GM23338 (cell line): ENCODE measurements at regions not wholly inside any gene's neighbourhood (a gene's known extent, or its start where the extent isn't known, plus 50 kb on each side); places are given as distances from the start of the nearest gene placed in this dataset.

Source experiments
- ATAC-seq: fragments of 200-7000 bp; cut with Tn5 transposase; 3 replicates; pipeline ENCODE4 v1.9.1; 2020
- DNase-seq: peaks from one replicate; pipeline ENCODE4 v3.0.0-alpha.2; 2015; ENCODE audit warnings: low spot score
- H2AFZ ChIP-seq: fragments of 200-600 bp; sonication (generic); 2 replicates; pipeline ENCODE4 v1.8.0; 2016; ENCODE audit warnings: antibody characterized with exemption, mild to moderate bottlenecking, moderate library complexity
- H3F3A ChIP-seq: fragments of 200-600 bp; sonication (generic); replicated peaks from 2 replicates; pipeline ENCODE4 v1.8.0; 2017; ENCODE audit warnings: antibody characterized with exemption, mixed run types, low read depth
- H3K27ac ChIP-seq: fragments of 200-600 bp; sonication (generic); 2 replicates; pipeline ENCODE4 v1.6.1; 2016; ENCODE audit warnings: low read depth
- H3K27me3 ChIP-seq: fragments of 200-600 bp; sonication (generic); 2 replicates; pipeline ENCODE4 v1.8.0; 2016; ENCODE audit warnings: mild to moderate bottlenecking, mixed run types, moderate library complexity; ENCODE audit not compliant: insufficient read depth
- H3K36me3 ChIP-seq: fragments of 200-600 bp; sonication (generic); 2 replicates; pipeline ENCODE4 v1.8.0; 2016; ENCODE audit warnings: mild to moderate bottlenecking; ENCODE audit not compliant: insufficient read depth
- H3K4me1 ChIP-seq: fragments of 200-600 bp; sonication (generic); 2 replicates; pipeline ENCODE4 v1.8.0; 2016; ENCODE audit warnings: mild to moderate bottlenecking, moderate library complexity; ENCODE audit not compliant: insufficient read depth
- H3K4me2 ChIP-seq: fragments of 200-600 bp; sonication (generic); 2 replicates; pipeline ENCODE4 v1.7.1; 2017; ENCODE audit warnings: mixed run types
- H3K4me3 ChIP-seq: fragments of 200-600 bp; sonication (generic); 2 replicates; pipeline ENCODE4 v1.6.1; 2016; ENCODE audit warnings: mixed run types
- H3K79me2 ChIP-seq: fragments of 200-600 bp; sonication (generic); replicated peaks from 2 replicates; pipeline ENCODE4 v1.8.0; 2017; ENCODE audit warnings: mild to moderate bottlenecking; ENCODE audit not compliant: insufficient read depth
- H3K9me2 ChIP-seq: fragments of 200-600 bp; sonication (generic); 2 replicates; pipeline ENCODE4 v1.8.0; 2017; ENCODE audit not compliant: insufficient read depth
- H4K20me1 ChIP-seq: fragments of 200-600 bp; sonication (generic); replicated peaks from 2 replicates; pipeline ENCODE4 v1.8.0; 2017; ENCODE audit warnings: mild to moderate bottlenecking; ENCODE audit not compliant: insufficient read depth
- H3K27ac Mint-ChIP-seq: 2 replicates; pipeline ENCODE4 v1.8.0; 2020; ENCODE audit warnings: inconsistent platforms, mild to moderate bottlenecking, moderate library complexity, mixed read lengths
- H3K27me3 Mint-ChIP-seq: 3 replicates; pipeline ENCODE4 v1.8.0; 2022; ENCODE audit warnings: low read depth, mild to moderate bottlenecking, moderate library complexity, mixed read lengths, inconsistent platforms; ENCODE audit not compliant: insufficient read depth, poor library complexity
- H3K36me3 Mint-ChIP-seq: 3 replicates; pipeline ENCODE4 v1.8.0; 2021; ENCODE audit warnings: low read depth, mild to moderate bottlenecking, inconsistent platforms, moderate library complexity, mixed read lengths
- H3K4me1 Mint-ChIP-seq: 3 replicates; pipeline ENCODE4 v1.8.0; 2020; ENCODE audit warnings: mild to moderate bottlenecking, inconsistent platforms, mixed read lengths
- H3K4me3 Mint-ChIP-seq: 3 replicates; pipeline ENCODE4 v1.8.0; 2021; ENCODE audit warnings: moderate library complexity, mild to moderate bottlenecking, inconsistent platforms, mixed read lengths
- H3K9me3 Mint-ChIP-seq: 3 replicates; pipeline ENCODE4 v1.8.0; 2020; ENCODE audit warnings: moderate library complexity, mild to moderate bottlenecking, inconsistent platforms, mixed read lengths
- EZH2 ChIP-seq: fragments of 200-600 bp; sonication (generic); IDR thresholded peaks from one replicate; pipeline ENCODE4 v1.8.0; 2017; ENCODE audit warnings: antibody characterized with exemption, mild to moderate bottlenecking, low read depth; ENCODE audit not compliant: unreplicated experiment
- NANOG ChIP-seq: IDR thresholded peaks from 2 replicates; pipeline ENCODE4 v1.6.1; 2016; ENCODE audit warnings: antibody characterized with exemption, borderline replicate concordance
- POLR2AphosphoS5 ChIP-seq: IDR thresholded peaks from 2 replicates; pipeline ENCODE4 v1.6.1; 2016; ENCODE audit warnings: antibody characterized with exemption, low read depth
- REST ChIP-seq: IDR thresholded peaks from one replicate; pipeline ENCODE4 v1.6.1; 2018; ENCODE audit warnings: antibody characterized with exemption; ENCODE audit not compliant: unreplicated experiment
- STAT1 ChIP-seq: IDR thresholded peaks from one replicate; pipeline ENCODE4 v1.6.1; 2016; ENCODE audit warnings: antibody characterized with exemption; ENCODE audit not compliant: unreplicated experiment
- ZNF114 ChIP-seq: fragments of 250-450 bp; sonication (Bioruptor Pico); IDR thresholded peaks from 2 replicates; pipeline ENCODE4 v1.5.0; 2020; ENCODE audit warnings: mild to moderate bottlenecking, moderate library complexity
- ZNF462 ChIP-seq: fragments of 250-450 bp; sonication (Bioruptor Pico); IDR thresholded peaks from 2 replicates; pipeline ENCODE4 v1.5.0; 2020; ENCODE audit warnings: mild to moderate bottlenecking, moderate library complexity

GRCh38 chr2:164091673-164092072, 355.9 kb upstream of the FIGN start (continued):
- TF ChIP-seq ZNF462 (CRISPR knock-in tag) (no peak), STAT1 (no peak), ZNF114 (CRISPR knock-in tag) (no peak), REST (no peak), NANOG (no peak)

- no peak overlapping the region for H3K4me3 ChIP-seq
- H3K36me3 ChIP-seq = no peaks in the 10 kb centered on the region
- Mint-ChIP-seq H3K27me3 (no peaks in the 10 kb centered on the region), H3K27ac (no peak overlapping the region), H3K4me1 (peaks cover 11% of the 10 kb centered on the region; the same call in 2 of the 3 replicates), H3K4me3 (no peak overlapping the region), H3K9me3 (no peaks in the 10 kb centered on the region), H3K36me3 (no peaks in the 10 kb centered on the region)
- 0 out of 2 replicates have a peak, but pooled peaks cover 2% of the 10 kb centered on the region for H3K9me2 ChIP-seq
- ATAC-seq = no peak
- H4K20me1 ChIP-seq = no peaks in the 10 kb centered on the region
- peaks cover 3% of the 10 kb centered on the region; the same call in 1 of the 2 replicates for H3K4me1 ChIP-seq
- no peak overlapping the region for H3K27ac ChIP-seq
- H2AFZ ChIP-seq = no peak overlapping the region
- H3F3A ChIP-seq = no peaks in the 10 kb centered on the region
- DNase-seq = no peak
- no peak overlapping the region for H3K4me2 ChIP-seq
- H3K27me3 ChIP-seq = no peaks in the 10 kb centered on the region
- no peaks in the 10 kb centered on the region for H3K79me2 ChIP-seq
- TF ChIP-seq POLR2AphosphoS5 = no peak
- no peak for TF ChIP-seq EZH2
- TF ChIP-seq ZNF462 (CRISPR knock-in tag) = no peak
Measured at GRCh38 chr2:164090533-164090932, 354.7 kb upstream of the FIGN start.
